ENCODE measurements at regions not wholly inside any gene's neighbourhood (a gene's known extent, or its start where the extent isn't known, plus 50 kb on each side); places are given as distances from the start of the nearest gene placed in this dataset.

GRCh38 chr2:147763861-147764260 is 81.0 kb upstream of the ACVR2A start:
- no peak overlapping the region for H3K4me3 Mint-ChIP-seq (ENCODE audit: low read depth)
- peaks cover 1% of the 10 kb centered on the region for H3K36me3 Mint-ChIP-seq (ENCODE audit: insufficient read depth)
- H3K4me1 Mint-ChIP-seq (ENCODE audit: low read depth), result no peaks in the 10 kb centered on the region
- H3K27me3 Mint-ChIP-seq, result peaks cover 2% of the 10 kb centered on the region
- no peak for DNase-seq (ENCODE audit: low spot score, unreplicated experiment)
- no peak for TF ChIP-seq CTCF (IDR thresholded peaks at IDR 0.05; ENCODE audit: unreplicated experiment)
- H3K27ac Mint-ChIP-seq, result no peak overlapping the region
- H3K9me3 Mint-ChIP-seq (ENCODE audit: low read depth), result peaks cover 13% of the 10 kb centered on the region

GRCh38 chr2:147760984-147761383 is 83.8 kb upstream of the ACVR2A start:
- peaks cover 6% of the 10 kb centered on the region for H3K27me3 Mint-ChIP-seq

GRCh38 chr2:147759536-147759935 is 85.3 kb upstream of the ACVR2A start:
- peaks cover 6% of the 10 kb centered on the region for H3K27me3 Mint-ChIP-seq
- H3K9me3 Mint-ChIP-seq (ENCODE audit: low read depth), result peaks cover 6% of the 10 kb centered on the region
- H3K36me3 Mint-ChIP-seq (ENCODE audit: insufficient read depth), result peaks cover 1% of the 10 kb centered on the region
- DNase-seq (ENCODE audit: low spot score, unreplicated experiment), result no peak
- H3K4me1 Mint-ChIP-seq (ENCODE audit: low read depth), result no peaks in the 10 kb centered on the region
- TF ChIP-seq CTCF (IDR thresholded peaks at IDR 0.05; ENCODE audit: unreplicated experiment), result no peak
- H3K4me3 Mint-ChIP-seq (ENCODE audit: low read depth), result no peak overlapping the region
- H3K27ac Mint-ChIP-seq, result no peak overlapping the region

More at GRCh38 chr2:147760984-147761383, 83.8 kb upstream of the ACVR2A start:
- Mint-ChIP-seq H3K27ac (no peak overlapping the region), H3K36me3 (ENCODE audit: insufficient read depth) (peaks cover 1% of the 10 kb centered on the region), H3K4me3 (ENCODE audit: low read depth) (no peak overlapping the region), H3K4me1 (ENCODE audit: low read depth) (no peaks in the 10 kb centered on the region), H3K9me3 (ENCODE audit: low read depth) (peaks cover 9% of the 10 kb centered on the region)
- DNase-seq (ENCODE audit: low spot score, unreplicated experiment), result no peak
- TF ChIP-seq CTCF (IDR thresholded peaks at IDR 0.05; ENCODE audit: unreplicated experiment), result no peak

- Mint-ChIP-seq H3K4me3 (ENCODE audit: low read depth) (no peak overlapping the region), H3K36me3 (ENCODE audit: insufficient read depth) (no peaks in the 10 kb centered on the region), H3K9me3 (ENCODE audit: low read depth) (peaks cover 3% of the 10 kb centered on the region), H3K27me3 (peaks cover 6% of the 10 kb centered on the region), H3K4me1 (ENCODE audit: low read depth) (no peaks in the 10 kb centered on the region), H3K27ac (no peak overlapping the region)
- DNase-seq (ENCODE audit: low spot score, unreplicated experiment), result no peak
- no peak for TF ChIP-seq CTCF (IDR thresholded peaks at IDR 0.05; ENCODE audit: unreplicated experiment)
These were observed 86.0 kb upstream of the ACVR2A start for GRCh38 chr2:147758821-147759220.

GRCh38 chr2:147756069-147756468 is 88.8 kb upstream of the ACVR2A start:
- no peak for TF ChIP-seq CTCF (IDR thresholded peaks at IDR 0.05; ENCODE audit: unreplicated experiment)
- Mint-ChIP-seq H3K27ac (no peak overlapping the region), H3K4me1 (ENCODE audit: low read depth) (no peaks in the 10 kb centered on the region), H3K4me3 (ENCODE audit: low read depth) (no peak overlapping the region), H3K27me3 (peaks cover 6% of the 10 kb centered on the region), H3K36me3 (ENCODE audit: insufficient read depth) (no peaks in the 10 kb centered on the region), H3K9me3 (ENCODE audit: low read depth) (no peaks in the 10 kb centered on the region)
- DNase-seq (ENCODE audit: low spot score, unreplicated experiment), result no peak

All from progenitor cell of endocrine pancreas (in vitro differentiated cells).